Activated T-cell treated with anti-CD3 and anti-CD28 coated beads, Interleukin-2, amount 50 U/mL, for 4 hours (primary cell): ENCODE measurements at regions not wholly inside any gene's neighbourhood (a gene's known extent, or its start where the extent isn't known, plus 50 kb on each side); places are given as distances from the start of the nearest gene placed in this dataset.

ENCODE experiments used
- ATAC-seq, 2 donors: fragments of 200-7000 bp; cut with Tn5 transposase; one replicate each; pipeline ENCODE4 v1.10.0; 2021
- DNase-seq: peaks from one replicate; pipeline ENCODE4 v3.0.0-alpha.2; 2020
- H3K27me3 Mint-ChIP-seq: one replicate; pipeline ENCODE4 v1.8.0; 2021; ENCODE audit warnings: low read depth, mixed read lengths
- H3K36me3 Mint-ChIP-seq: one replicate; pipeline ENCODE4 v1.8.0; 2022; ENCODE audit warnings: mixed read lengths; ENCODE audit not compliant: insufficient read depth
- H3K4me1 Mint-ChIP-seq: one replicate; pipeline ENCODE4 v1.8.0; 2021; ENCODE audit warnings: low read depth, mixed read lengths
- H3K4me3 Mint-ChIP-seq: one replicate; pipeline ENCODE4 v1.8.0; 2021; ENCODE audit warnings: mild to moderate bottlenecking, moderate library complexity, mixed read lengths
- H3K9me3 Mint-ChIP-seq: one replicate; pipeline ENCODE4 v1.8.0; 2021; ENCODE audit warnings: mixed read lengths

DNA sequence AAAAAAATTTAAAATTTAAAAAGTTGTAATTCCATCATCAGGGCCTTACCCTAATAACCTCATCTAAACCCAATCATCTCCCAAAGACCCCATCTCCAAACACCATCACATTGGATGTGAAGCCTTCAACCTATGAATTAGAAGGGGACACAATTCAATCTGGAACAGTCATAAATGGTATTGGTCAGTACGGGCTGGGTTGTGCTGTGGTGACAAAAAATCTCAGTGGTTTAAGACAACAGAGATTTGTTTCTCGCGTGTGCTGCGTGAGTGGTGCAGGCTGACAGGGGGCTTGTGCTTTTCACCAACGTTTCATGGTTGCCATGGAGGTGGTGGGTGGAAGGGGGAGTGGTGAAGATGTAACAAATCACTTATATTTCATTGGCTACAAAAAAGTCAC is 174.5 kb downstream of the INHBB start:
- Mint-ChIP-seq H3K4me1 (no peaks in the 10 kb centered on the region), H3K36me3 (no peaks in the 10 kb centered on the region), H3K27me3 (peaks cover 23% of the 10 kb centered on the region), H3K9me3 (no peaks in the 10 kb centered on the region), H3K4me3 (no peak overlapping the region)
- ATAC-seq = no peak
- DNase-seq = no peak

DNA sequence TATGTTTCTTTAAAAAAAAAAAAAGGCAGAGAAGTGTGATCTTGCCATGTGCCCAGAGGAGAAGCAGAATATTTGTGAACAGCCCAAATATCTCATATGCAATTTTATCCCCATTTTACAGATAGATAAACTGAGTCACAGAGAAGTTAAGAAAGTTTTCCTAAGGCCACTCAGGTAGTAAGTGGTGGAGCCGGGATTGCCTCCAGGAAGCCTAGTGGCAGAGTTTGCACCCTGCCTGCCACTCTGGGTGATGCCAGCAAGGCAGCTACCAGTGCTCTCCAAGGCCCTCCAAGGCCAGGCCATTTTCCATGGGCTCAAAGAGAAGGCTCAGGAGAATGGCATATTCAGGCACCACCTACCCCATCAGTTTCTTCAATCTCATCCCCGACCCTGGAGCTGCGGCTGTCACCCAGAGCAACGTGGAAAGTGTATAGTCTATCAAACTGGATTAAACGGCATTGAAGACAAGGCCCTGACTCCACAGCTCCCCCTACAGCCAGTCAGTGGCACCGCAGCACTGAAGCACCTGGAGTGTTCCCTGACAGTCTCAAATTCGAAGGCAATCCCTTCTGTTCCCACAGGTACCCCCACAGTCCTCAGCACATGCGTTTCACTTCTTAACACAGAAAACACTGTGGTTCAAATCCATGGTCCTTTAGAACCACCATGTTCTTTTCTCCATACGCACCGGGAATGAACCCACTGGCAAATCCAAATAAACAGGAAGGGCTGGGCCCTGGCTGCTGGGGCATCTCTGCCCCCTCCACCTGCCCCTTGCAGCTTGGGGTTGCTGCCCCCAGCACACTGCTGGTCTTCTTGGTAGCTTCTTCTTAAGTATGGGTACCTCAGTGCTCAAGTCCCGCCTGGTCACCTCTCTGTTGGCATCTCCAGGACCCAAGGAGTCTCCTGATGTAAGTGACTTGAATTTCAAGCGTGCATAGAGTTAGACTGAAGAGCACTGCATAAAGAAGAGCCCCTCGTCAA is 175.3 kb downstream of the INHBB start:
- Mint-ChIP-seq H3K27me3 (peaks cover 23% of the 10 kb centered on the region), H3K36me3 (no peaks in the 10 kb centered on the region), H3K4me1 (no peaks in the 10 kb centered on the region), H3K4me3 (no peak overlapping the region), H3K9me3 (no peaks in the 10 kb centered on the region)
- ATAC-seq (no peak), DNase-seq (no peak)

DNA sequence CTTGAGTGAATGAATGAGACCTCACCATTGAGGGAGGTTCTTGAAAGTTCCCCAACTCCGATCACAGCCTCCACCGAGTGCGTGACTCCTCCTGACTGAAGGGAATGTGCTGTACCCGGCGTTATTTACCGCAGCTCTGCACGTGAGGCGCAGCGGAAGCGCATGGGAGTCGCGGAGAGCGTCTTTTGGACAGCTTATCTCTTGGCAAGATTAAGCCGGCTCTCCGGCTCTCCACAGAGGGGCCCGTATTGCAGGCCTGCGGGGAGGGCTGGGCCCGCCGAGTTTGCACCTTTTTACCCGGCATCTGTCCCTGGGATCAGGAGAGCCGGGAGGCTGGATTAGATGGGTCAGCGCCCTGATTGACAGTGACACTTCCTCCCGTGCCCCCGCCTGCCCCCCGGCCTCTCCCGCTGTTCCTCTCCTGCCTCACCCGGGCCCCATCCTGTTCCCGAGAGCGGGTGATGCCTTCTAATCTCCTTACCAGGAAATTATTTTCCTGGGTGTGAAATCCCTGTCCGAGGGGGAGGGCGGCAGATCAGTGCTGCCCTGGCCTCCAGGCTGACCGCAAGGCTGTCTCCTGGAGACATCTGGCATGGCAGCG is 176.3 kb downstream of the INHBB start:
- Mint-ChIP-seq H3K27me3 (peaks cover 25% of the 10 kb centered on the region), H3K4me3 (no peak overlapping the region), H3K4me1 (no peaks in the 10 kb centered on the region), H3K9me3 (no peaks in the 10 kb centered on the region), H3K36me3 (no peaks in the 10 kb centered on the region)
- ATAC-seq (no peak), DNase-seq (no peak)

DNA sequence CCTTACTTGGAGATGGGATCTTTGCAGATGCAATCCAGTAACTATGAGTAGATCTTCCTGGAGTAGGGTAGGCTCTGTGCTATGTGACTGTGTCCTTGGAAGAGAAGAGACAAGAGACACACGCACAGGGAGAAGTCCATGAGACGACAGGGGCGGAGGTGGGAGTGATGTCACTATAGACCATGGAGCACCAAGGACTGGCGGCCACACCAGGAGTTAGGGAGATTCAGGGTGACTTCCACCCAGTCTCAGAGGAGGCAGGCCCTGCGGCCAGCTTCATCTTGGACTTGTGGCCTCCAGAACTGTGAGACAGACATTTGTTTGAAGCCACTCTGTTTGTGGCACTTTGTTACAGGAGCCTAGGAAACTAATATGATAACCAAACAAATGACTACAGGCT is 177.8 kb downstream of the INHBB start:
- H3K27me3 Mint-ChIP-seq = peaks cover 25% of the 10 kb centered on the region
- H3K9me3 Mint-ChIP-seq = no peaks in the 10 kb centered on the region
- H3K36me3 Mint-ChIP-seq = no peaks in the 10 kb centered on the region
- DNase-seq = no peak
- H3K4me1 Mint-ChIP-seq = no peaks in the 10 kb centered on the region
- H3K4me3 Mint-ChIP-seq = no peak overlapping the region
- no peak for ATAC-seq

DNA sequence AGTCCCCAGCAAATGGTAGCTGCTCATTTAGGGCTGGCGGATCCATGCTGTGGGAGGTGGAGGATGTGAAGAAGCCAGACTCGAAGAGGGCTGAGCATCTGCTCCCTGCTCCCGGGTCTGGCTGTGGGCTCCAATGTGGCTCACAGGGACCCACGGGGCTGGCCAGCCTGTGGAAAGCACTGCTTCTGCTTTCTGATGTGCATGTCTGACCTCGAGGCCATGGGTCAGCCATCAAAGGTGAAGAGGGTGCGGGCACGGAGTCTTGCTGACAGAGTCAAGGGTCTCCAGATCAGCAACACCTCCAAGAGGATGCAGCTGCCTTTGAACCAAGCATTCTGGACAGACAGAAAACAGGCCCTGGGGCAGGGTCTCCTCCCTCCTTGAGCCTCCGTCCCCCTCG is 178.2 kb downstream of the INHBB start:
- DNase-seq = no peak
- Mint-ChIP-seq H3K4me3 (no peak overlapping the region), H3K9me3 (no peaks in the 10 kb centered on the region), H3K27me3 (peaks cover 25% of the 10 kb centered on the region), H3K36me3 (no peaks in the 10 kb centered on the region), H3K4me1 (no peaks in the 10 kb centered on the region)
- no peak for ATAC-seq

DNA sequence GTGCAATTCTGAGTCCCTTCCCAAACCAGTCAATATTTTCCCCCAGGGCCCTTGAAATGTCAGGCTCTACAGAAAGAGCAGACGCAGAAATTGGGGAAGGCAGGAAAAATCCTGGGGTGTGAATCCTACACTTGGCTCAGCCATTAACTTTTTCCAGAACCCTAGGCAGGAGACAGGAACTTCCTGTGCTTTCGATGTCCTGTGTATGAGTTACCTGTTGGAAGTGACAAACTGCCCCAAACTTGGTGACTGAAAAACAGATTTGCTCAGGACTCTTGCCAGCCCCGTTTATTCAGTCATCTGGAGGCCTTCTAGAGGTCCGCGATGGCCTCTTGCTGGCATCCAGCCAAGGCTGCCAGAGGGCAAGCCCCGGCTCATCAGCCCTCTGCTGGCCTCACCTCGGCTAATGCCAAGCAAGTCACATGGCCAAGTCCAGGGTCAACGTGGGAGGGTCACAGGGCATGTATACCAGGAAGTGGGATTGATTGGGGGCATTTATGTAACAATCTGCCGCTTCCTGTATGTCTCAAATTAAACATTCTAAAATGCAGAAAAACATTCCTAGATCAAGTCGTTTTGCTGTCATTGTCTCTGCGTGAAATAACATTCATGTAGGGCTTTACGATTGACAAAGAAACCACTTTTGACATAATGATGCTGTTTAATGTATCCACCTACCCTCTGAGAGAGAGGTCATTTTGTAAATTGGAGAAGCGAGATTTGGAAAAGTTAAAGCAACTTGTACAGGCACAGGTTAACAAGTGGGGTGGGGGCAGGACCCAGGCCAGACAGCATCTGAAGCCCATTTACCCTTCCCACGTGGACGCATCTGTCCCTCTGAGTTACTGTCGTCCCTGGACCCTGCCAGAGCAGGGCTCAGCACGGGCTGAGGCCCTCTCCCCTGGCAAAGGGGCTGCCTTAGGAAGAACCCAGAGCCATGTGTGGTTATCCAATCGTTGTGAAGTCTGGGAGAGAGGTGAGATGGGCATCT is 179.4 kb downstream of the INHBB start:
- H3K9me3 Mint-ChIP-seq = no peaks in the 10 kb centered on the region

DNA sequence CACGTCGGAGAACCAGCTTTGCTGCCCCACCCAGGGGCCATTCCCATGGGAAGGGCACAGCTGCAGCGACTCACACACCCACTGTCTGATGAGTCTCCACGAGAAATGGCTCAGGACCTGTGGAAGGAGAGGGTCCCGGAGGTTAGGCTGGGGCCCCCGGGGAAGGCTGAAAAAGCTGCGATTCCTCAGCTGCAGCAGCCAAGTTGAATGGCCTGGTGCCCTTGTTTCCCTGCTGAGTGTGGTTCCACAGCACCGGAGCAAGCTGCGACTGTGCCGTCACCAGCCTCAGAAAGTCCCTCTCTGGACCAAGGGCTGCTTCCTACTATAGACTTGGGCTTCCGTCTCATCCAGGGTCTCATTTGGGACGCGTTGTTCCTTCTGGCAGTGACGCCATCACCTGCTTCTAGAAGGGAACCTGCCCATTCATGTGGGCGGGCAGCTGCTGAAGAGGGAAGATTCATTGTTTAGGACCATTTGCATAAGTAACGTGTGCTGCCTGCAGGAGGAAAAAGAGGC is 180.2 kb downstream of the INHBB start:
- ATAC-seq = no peak

More for the DNA sequence above, 179.4 kb downstream of the INHBB start:
- H3K36me3 Mint-ChIP-seq = no peaks in the 10 kb centered on the region
- ATAC-seq (no peak), DNase-seq (no peak)
- H3K4me1 Mint-ChIP-seq = no peaks in the 10 kb centered on the region
- peaks cover 23% of the 10 kb centered on the region for H3K27me3 Mint-ChIP-seq
- H3K4me3 Mint-ChIP-seq = no peak overlapping the region

DNA sequence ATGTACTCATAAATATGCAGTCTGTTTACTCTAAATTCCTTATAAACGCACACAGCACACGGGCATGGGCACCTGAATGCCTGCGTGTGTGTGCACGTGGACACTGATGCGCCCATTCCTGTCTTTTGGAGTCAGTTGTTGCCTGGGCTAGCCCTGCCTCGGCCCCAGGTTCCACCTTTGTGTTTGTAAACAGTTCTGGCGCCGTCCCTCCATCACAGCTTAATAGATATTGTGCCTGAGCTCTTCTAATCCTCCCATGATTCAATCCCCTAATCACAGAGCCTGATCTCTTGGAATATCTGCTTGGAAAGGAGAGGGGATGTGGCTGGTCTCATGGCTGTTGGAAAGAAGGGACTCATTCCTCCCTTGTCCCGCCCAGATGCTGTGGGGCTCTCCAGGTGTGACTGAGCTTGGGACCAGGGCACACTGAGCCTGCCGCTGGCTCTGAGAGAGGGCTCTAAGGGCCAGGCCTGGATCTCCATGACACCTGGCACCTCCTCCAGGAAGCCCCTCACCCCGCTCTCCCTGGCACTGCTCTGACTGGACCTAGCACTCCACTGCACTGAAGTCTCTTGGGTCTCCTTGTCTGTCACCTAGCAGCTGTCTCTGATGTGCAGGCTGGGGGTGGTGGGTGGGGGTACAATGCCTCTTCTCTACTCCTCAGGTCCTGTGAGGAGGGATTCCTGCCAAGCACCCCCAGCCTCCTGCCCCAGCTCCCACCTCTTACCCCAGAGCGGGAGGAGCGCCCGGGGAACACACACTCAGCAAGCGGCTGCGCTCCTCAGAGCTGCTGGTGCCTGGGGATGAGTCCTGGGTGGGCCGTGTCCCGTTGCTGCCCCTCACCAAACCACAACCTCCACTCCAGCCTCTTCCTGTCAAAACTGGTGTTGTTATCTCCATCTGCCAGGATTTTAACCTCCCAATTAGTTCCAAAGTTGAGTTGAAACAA is 181.3 kb downstream of the INHBB start:
- H3K4me1 Mint-ChIP-seq = no peaks in the 10 kb centered on the region
- no peaks in the 10 kb centered on the region for H3K36me3 Mint-ChIP-seq
- H3K27me3 Mint-ChIP-seq = peaks cover 16% of the 10 kb centered on the region
- ATAC-seq (no peak), DNase-seq (no peak)
- no peaks in the 10 kb centered on the region for H3K9me3 Mint-ChIP-seq
- no peak overlapping the region for H3K4me3 Mint-ChIP-seq

More for the DNA sequence above, 180.2 kb downstream of the INHBB start:
- H3K4me1 Mint-ChIP-seq = no peaks in the 10 kb centered on the region
- peaks cover 23% of the 10 kb centered on the region for H3K27me3 Mint-ChIP-seq
- H3K4me3 Mint-ChIP-seq = no peak overlapping the region
- DNase-seq = no peak
- no peaks in the 10 kb centered on the region for H3K36me3 Mint-ChIP-seq
- no peaks in the 10 kb centered on the region for H3K9me3 Mint-ChIP-seq

DNA sequence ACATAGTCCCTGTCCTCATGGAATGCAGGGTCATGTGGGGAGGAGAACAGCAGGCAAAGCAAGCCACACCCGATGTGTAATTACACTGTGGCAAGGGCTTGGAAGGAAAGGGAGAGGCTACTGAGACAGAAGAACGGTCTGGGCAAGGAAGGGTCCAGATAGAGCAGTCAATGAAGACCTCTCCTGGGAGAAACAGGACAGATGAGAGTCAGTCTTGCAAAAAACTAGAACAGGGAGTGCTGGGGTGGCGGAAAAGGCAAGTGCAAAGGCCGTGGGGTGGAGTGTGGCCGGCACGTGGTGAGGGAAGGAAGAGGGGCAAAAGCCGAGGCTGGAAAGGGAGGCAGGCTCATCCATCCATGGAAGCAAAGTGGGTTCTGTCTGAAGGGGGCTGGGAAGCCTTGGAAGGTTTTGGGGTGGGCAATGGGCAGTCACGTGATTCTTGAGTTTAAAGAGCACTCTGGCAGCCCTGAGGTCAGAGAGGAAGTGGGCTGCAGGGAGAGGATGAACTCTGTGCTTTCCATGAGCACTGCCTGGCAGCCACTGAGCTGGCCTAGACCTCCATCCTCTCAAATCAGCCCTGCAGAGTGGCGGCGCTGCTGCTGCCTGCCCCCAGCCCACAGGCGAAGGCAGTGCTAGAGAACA is 182.2 kb downstream of the INHBB start:
- Mint-ChIP-seq H3K9me3 (no peaks in the 10 kb centered on the region), H3K27me3 (peaks cover 12% of the 10 kb centered on the region), H3K4me1 (no peaks in the 10 kb centered on the region), H3K4me3 (no peak overlapping the region), H3K36me3 (no peaks in the 10 kb centered on the region)
- DNase-seq (no peak), ATAC-seq (no peak)

DNA sequence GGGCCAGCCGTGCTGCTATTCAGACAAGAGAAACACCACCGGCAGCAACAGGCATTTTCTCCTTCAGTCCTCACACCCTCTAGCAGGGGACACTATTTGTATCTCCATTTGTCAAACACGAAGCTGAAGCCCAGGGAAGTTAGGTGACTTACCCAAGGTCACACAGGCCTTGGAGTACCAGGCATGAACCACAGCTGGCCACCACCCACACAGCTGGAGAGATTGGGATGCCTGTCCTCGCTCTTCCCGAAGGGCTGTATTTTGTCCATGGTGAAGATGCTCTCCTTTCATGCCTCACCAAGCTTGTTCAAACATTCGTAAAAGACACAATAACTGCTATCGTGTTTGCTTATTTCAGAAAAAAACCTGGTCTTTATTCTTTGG is 182.7 kb downstream of the INHBB start:
- H3K9me3 Mint-ChIP-seq = no peaks in the 10 kb centered on the region
- ATAC-seq = no peak
- H3K4me1 Mint-ChIP-seq = no peaks in the 10 kb centered on the region
- DNase-seq = no peak
- no peaks in the 10 kb centered on the region for H3K36me3 Mint-ChIP-seq
- H3K27me3 Mint-ChIP-seq = peaks cover 10% of the 10 kb centered on the region
- no peak overlapping the region for H3K4me3 Mint-ChIP-seq

DNA sequence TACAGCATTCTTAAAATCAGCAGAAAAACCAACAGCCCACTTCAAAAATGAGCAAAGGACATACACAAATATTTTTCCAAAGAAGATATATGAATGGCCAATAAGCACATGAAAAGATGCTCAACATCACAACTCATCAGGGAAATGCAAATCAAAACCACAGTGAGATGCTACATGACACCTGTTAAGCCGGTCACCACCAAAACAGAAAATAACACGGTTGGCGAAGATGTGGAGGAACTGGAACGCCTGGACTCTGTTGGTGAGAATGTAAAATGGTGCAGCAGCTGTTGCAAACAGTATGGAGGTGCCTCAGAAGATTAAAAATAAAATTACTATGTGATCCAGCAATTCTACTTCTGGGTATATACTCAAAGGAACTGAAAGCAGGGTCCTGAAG is 184.8 kb downstream of the INHBB start:
- H3K4me1 Mint-ChIP-seq = no peaks in the 10 kb centered on the region
- DNase-seq (no peak), ATAC-seq (no peak)
- H3K27me3 Mint-ChIP-seq = peaks cover 5% of the 10 kb centered on the region
- H3K36me3 Mint-ChIP-seq = no peaks in the 10 kb centered on the region
- H3K9me3 Mint-ChIP-seq = no peaks in the 10 kb centered on the region
- H3K4me3 Mint-ChIP-seq = no peak overlapping the region

DNA sequence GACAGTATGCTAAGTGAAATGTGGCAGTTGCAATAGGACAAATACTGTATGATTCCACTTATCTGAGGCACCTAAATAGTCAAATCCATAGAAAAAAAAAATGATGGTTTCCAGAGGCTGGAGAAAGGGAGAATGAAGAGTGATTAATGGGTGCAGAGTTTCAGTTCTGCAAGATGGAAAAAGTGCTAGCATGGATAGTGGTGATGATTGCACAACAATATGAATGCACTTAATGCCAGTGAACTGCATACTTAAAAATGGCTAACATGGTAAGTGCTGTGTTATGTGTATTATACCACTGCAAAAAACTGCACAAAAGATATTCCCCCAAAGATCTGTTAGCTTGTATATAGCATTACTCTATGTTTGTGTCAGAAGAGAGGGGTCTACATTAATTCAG is 185.4 kb downstream of the INHBB start:
- Mint-ChIP-seq H3K36me3 (no peaks in the 10 kb centered on the region), H3K4me3 (no peak overlapping the region), H3K27me3 (peaks cover 5% of the 10 kb centered on the region), H3K9me3 (no peaks in the 10 kb centered on the region), H3K4me1 (no peaks in the 10 kb centered on the region)
- DNase-seq (no peak), ATAC-seq (no peak)
